Panc1 (cell line): ENCODE measurements at regions not wholly inside any gene's neighbourhood (a gene's known extent, or its start where the extent isn't known, plus 50 kb on each side); places are given as distances from the start of the nearest gene placed in this dataset.

Experiments
- ATAC-seq: fragments of 200-7000 bp; cut with Tn5 transposase; 2 replicates; pipeline ENCODE4 v1.9.1; 2020; ENCODE audit warnings: mild to moderate bottlenecking, moderate library complexity
- BruUV-seq: library from RNA; stranded (reverse); fragments of 400-500 nt; replicated peaks from 2 replicates; lab custom pipeline; 2021; lab: Mats Ljungman, UMichigan
- CTCF ChIA-PET: fragments of 300-600 bp; sonication (Branson Sonifier 250); formaldehyde crosslinking; loops from one replicate; lab custom pipeline; 2022; ENCODE audit warnings: antibody characterized with exemption; lab: Charles Lee
- POLR2A ChIA-PET: fragments of 300-600 bp; sonication (Branson Sonifier 250); formaldehyde crosslinking; loops from one replicate; lab custom pipeline; 2022; ENCODE audit warnings: antibody characterized with exemption; lab: Charles Lee
- DNase-seq: peaks from one replicate; pipeline ENCODE4 v3.0.0-alpha.2; 2010; ENCODE audit warnings: low read depth, low spot score
- H3K27ac ChIP-seq: 2 replicates; pipeline ENCODE4 v1.5.1; 2011; ENCODE audit warnings: mild to moderate bottlenecking, low read length, inconsistent platforms
- H3K27me3 ChIP-seq: fragments of 200-500 bp; sonication (Bioruptor generic); 2 replicates; pipeline ENCODE4 v1.6.0; 2014; ENCODE audit warnings: low read length, inconsistent platforms; ENCODE audit not compliant: control insufficient read depth, insufficient read depth
- H3K36me3 ChIP-seq: fragments of 200-500 bp; sonication (Bioruptor generic); 2 replicates; pipeline ENCODE4 v1.5.1; 2014; ENCODE audit warnings: inconsistent platforms, mild to moderate bottlenecking, low read length, moderate library complexity; ENCODE audit not compliant: control insufficient read depth, insufficient read depth
- H3K4me1 ChIP-seq: 2 replicates; pipeline ENCODE4 v1.5.1; 2011; ENCODE audit warnings: inconsistent platforms, mild to moderate bottlenecking, low read length, moderate library complexity; ENCODE audit not compliant: control insufficient read depth, insufficient read depth
- H3K4me3 ChIP-seq, 2 experiments: 2 replicates each; pipeline ENCODE4 v1.5.1; 2011 to 2012; ENCODE audit warnings: low read depth in 2 of 2, low read length in 2 of 2, mild to moderate bottlenecking in 2 of 2, inconsistent platforms in 1 of 2, moderate library complexity in 1 of 2
- H3K9me3 ChIP-seq: fragments of 200-500 bp; sonication (Bioruptor generic); 2 replicates; pipeline ENCODE4 v1.5.1; 2014; ENCODE audit warnings: low read depth, mild to moderate bottlenecking, inconsistent platforms, low read length, moderate library complexity; ENCODE audit not compliant: control insufficient read depth, insufficient read depth
- CTCF ChIP-seq: fragments of 450-650 bp; IDR thresholded peaks from 2 replicates; pipeline ENCODE4 v1.5.1; 2017; ENCODE audit warnings: mild to moderate bottlenecking
- POLR2AphosphoS5 ChIP-seq: IDR thresholded peaks from 2 replicates; pipeline ENCODE4 v1.6.1; 2012; ENCODE audit warnings: mild to moderate bottlenecking, low read depth, low read length, moderate library complexity
- REST ChIP-seq, 2 experiments: IDR thresholded peaks; 2 replicates each; pipeline ENCODE4 v1.6.1; 2011 to 2012; ENCODE audit warnings: low read depth in 2 of 2, control low read depth in 1 of 2, low read length in 1 of 2, mild to moderate bottlenecking in 1 of 2, moderate library complexity in 1 of 2; ENCODE audit not compliant: insufficient read depth in 1 of 2
- SIN3A ChIP-seq: IDR thresholded peaks from 2 replicates; pipeline ENCODE4 v1.6.1; 2012; ENCODE audit warnings: low read depth, mild to moderate bottlenecking, low read length, moderate library complexity, borderline replicate concordance; ENCODE audit not compliant: insufficient read depth
- TCF7L2 ChIP-seq: IDR thresholded peaks from 2 replicates; pipeline ENCODE4 v1.6.1; 2011; ENCODE audit warnings: mild to moderate bottlenecking, low read depth, low read length, inconsistent platforms
- in situ Hi-C: cut with HindIII; loops from 2 replicates; pipeline ENCODE4 v1.10.0; 2016; ENCODE audit warnings: low sequenced_read_pairs, low pct_unique_long_range_greater_than_20kb
- intact Hi-C: fragments of 100-400 bp; cut with micrococcal nuclease; formaldehyde crosslinking; loops from one replicate; pipeline ENCODE4 v1.10.0; 2022; ENCODE audit not compliant: unreplicated experiment

GRCh38 chr5:114988096-114988495 is 181.6 kb downstream of the TRIM36 start:
- intact Hi-C loops (no loop called here), in situ Hi-C loops (no loop called here)
- no peak for TF ChIP-seq CTCF
- TF ChIP-seq REST (IDR thresholded peaks at IDR 0.05; ENCODE audit: insufficient read depth in 1 of 2, low read depth in 2 of 2, low read length in 1 of 2) = no peak
- TF ChIP-seq POLR2AphosphoS5 = no peak
- TF ChIP-seq SIN3A = no peak
- TF ChIP-seq TCF7L2 = no peak
- no peak overlapping the region for H3K27ac ChIP-seq
- no peaks in the 10 kb centered on the region for H3K27me3 ChIP-seq
- H3K36me3 ChIP-seq = no peaks in the 10 kb centered on the region
- no peak overlapping the region for H3K4me3 ChIP-seq
- no peak for ATAC-seq
- POLR2A ChIA-PET = no interaction called here
- H3K9me3 ChIP-seq = no peaks in the 10 kb centered on the region
- H3K4me1 ChIP-seq = no peaks in the 10 kb centered on the region
- no peak for DNase-seq
- CTCF ChIA-PET = no interaction called here
- BruUV-seq = no TSS peak

GRCh38 chr5:114984796-114985195 is 184.9 kb downstream of the TRIM36 start:
- Histone ChIP-seq H3K36me3 (no peaks in the 10 kb centered on the region), H3K9me3 (no peaks in the 10 kb centered on the region), H3K4me1 (no peaks in the 10 kb centered on the region), H3K4me3 (no peak overlapping the region), H3K27ac (no peak overlapping the region), H3K27me3 (no peaks in the 10 kb centered on the region)
- intact Hi-C loops = no loop called here
- DNase-seq (no peak), ATAC-seq (no peak)
- no TSS peak for BruUV-seq
- TF ChIP-seq CTCF = no peak
- no peak for TF ChIP-seq POLR2AphosphoS5
- no peak for TF ChIP-seq TCF7L2
- no peak for TF ChIP-seq REST (IDR thresholded peaks at IDR 0.05; ENCODE audit: insufficient read depth in 1 of 2, low read depth in 2 of 2, low read length in 1 of 2)
- no peak for TF ChIP-seq SIN3A
- in situ Hi-C loops = no loop called here
- ChIA-PET CTCF (no interaction called here), POLR2A (no interaction called here)
